GM19452 (cell line): ENCODE measurements at regions not wholly inside any gene's neighbourhood (a gene's known extent, or its start where the extent isn't known, plus 50 kb on each side); places are given as distances from the start of the nearest gene placed in this dataset.

Experiments used
- ATAC-seq: cut with Tn5 transposase; IDR thresholded peaks from one replicate; pipeline ENCODE4 v1.9.1; 2021; ENCODE audit not compliant: unreplicated experiment

DNA sequence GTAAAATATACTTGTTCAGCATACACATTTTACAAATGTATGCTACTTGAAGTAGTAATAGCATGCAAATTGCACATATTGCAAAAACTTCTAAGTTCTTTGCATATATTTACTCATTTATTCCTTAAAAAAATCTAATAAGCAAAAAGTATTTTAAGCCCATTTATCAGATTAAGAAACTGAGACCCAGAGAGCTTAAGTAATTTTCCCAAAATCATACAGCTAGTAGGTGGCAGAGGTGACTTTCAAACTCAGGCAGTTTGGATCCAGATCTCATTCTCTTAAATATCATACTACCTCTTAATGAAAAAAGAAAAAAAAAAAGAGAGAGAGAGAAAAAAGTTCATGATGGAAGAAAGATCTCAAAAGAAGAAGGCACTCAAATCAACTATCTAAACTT is 157.9 kb downstream of the RPS12 start:
- ATAC-seq, result no peak

GRCh38 chr6:132972971-132973370 is 158.6 kb downstream of the RPS12 start:
- no peak for ATAC-seq

- no peak for ATAC-seq
Observed at GRCh38 chr6:132973514-132973993, 159.2 kb downstream of the RPS12 start.

- no peak for ATAC-seq
Observed at GRCh38 chr6:132974122-132974521, 159.8 kb downstream of the RPS12 start.

- ATAC-seq, result no peak
Observed at GRCh38 chr6:132977413-132977812, 163.0 kb downstream of the RPS12 start.

DNA sequence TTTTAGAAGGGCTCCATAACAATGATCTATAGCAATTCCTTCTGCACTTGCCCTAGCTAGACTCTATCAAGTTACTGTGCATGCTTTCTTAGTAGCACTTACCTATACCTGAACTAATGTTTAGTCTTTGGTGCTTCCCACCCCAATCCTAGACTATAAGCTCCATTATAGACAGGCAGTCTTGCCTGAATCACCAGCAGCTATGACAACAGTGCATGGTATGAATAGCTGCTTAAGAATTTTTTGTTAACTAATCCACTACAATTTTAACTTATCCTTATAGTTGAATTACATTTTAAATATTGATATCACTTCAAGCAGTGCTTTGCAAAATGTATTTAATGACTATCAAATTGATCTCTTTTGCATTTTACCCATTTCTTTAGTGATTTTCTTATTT is 164.3 kb downstream of the RPS12 start:
- no peak for ATAC-seq

DNA sequence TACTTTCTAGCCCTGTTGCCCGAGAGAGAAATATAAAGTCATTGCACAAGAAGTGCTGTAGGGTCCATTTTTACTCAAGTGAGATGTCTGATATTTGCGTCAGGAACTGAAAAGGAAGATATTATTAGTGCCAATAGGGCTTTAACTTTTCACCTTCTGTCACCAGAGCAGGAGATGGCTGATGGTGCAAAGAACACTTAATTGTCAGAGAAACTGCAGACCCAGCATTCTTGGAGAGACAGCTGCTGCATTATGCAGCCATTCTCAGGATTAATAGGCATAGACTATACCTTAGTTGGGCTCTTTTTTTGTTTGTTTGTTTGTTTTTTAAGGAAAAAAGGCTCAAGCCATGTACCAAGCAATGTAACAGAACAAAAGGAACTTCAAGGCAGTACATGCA is 179.4 kb downstream of the RPS12 start:
- ATAC-seq, result no peak

- ATAC-seq, result no peak
Observed at GRCh38 chr6:132995009-132995408, 180.6 kb downstream of the RPS12 start.

GRCh38 chr6:132995432-132995831 is 181.1 kb downstream of the RPS12 start:
- ATAC-seq, result no peak

DNA sequence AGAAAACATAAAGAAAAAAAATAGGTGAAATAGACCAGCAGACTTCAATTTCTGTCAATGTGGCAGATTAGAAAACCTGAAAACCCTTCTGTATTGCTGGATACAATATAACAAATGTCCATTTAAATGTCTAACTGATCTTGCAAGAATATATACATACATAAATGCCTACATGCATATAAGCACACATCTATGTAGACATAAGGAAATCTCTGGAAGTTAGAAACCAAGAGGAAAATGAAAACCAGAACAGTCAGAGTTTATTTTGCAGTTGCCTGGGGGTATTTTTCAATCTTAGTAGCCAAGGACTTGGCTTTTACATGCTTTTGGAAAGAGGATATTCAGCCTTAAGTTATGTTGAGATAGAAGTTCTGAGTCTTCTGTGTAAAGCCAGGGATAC is 184.0 kb downstream of the RPS12 start:
- ATAC-seq, result no peak

- no peak for ATAC-seq
Observed at GRCh38 chr6:133001040-133001565, 186.7 kb downstream of the RPS12 start.

DNA sequence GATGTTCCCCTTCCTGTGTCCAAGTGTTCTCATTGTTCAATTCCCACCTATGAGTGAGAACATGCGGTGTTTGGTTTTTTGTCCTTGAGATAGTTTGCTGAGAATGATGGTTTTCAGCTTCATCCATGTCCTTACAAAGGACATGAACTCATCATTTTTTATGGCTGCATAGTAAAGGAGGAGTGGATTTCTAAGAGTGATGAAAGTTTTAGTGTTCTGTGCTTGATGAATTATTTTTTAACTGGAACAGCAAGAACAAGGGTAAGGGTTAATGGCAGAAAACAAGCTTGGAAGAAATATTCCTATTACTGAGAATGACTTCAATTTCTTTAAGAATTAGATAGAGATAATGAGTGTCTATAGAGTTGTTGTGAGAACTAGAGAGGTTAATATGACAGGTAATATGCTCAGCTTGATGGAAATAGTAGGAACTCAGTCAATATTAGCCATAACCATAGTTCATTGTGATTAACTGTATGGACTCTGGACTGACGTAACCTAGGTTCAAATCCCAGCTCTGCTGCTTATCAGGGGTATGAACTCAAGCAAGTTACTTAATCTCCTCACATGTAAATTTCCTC is 190.0 kb downstream of the RPS12 start:
- no peak for ATAC-seq

GRCh38 chr6:133012774-133013173 is 198.4 kb downstream of the RPS12 start:
- no peak for ATAC-seq

- no peak for ATAC-seq
Observed at GRCh38 chr6:133016631-133017030, 202.3 kb downstream of the RPS12 start.

DNA sequence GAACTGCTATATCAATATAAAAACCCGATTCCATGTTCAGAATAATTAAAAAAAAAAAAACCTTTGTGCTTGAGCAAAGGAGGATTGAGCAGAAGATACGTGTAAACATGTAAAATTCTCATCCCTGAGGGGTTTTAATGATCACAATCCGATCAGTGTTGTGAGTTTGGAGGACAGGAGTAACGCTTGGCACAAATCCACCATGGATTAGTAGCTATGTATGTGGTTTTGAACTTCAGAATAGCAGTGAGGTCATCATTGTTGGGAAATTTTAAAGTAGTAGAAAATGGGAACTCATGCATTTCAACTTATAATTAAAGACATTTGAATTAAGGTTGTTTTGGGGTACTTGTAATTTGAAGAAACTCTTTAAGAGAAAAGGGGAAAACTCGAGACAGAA is 203.2 kb downstream of the RPS12 start:
- ATAC-seq, result no peak

DNA sequence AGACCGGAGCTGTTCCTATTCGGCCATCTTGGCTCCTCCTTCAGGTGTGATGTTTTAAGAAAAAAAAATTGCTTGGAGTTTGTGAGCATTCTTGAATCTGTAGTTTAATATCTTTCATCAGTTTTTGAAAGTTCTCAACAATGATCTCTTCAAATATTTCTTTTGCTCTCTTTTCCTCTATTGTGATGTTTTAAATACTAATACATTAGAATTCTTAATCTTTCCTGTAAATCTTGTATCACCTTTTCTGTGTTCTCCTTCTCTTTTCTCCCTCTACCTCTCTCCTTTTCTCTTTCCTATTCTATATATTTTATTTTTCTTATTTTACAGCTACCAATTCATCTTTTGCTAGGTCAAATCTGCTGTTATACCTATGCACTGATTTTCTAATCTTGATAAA is 212.3 kb downstream of the RPS12 start:
- no peak for ATAC-seq

- no peak for ATAC-seq
Observed at GRCh38 chr6:133033263-133033662, 207.9 kb upstream of the EYA4 start.

GRCh38 chr6:133034509-133035206 is 206.5 kb upstream of the EYA4 start:
- no peak for ATAC-seq

DNA sequence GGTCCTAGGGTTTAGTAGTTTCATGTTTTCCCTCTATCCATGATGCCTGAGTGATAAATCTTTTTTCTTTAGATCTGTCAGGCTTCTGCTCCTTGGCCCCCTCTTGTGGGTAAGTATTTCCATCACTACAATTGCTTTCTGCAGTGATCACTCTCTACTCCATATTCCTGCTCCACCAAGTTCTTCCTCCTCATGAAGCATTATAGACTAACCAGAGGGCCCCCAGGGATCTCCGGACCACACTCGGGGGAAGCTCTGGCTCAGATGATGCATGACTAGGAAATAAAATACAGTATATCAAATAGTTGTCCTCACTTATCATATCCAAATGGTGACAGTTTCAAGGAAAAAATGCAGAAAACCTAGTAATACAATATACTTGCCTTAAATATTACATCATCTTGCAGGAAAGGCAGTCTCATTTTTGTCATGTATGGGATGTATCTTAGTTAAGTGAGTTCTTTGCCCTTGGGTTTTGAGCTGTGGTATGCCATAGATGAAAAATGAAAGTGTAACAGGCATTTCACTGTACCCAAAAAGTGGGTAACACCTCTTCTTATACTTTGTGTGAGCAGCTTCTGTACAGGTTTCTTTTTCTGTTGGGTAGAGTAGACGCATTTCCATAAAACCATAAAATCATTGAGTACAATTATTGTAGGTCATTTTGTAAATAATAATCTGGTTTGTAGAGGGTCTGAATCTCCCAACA is 200.9 kb upstream of the EYA4 start:
- ATAC-seq, result no peak

GRCh38 chr6:133040803-133041419 is 200.2 kb upstream of the EYA4 start:
- ATAC-seq, result no peak

DNA sequence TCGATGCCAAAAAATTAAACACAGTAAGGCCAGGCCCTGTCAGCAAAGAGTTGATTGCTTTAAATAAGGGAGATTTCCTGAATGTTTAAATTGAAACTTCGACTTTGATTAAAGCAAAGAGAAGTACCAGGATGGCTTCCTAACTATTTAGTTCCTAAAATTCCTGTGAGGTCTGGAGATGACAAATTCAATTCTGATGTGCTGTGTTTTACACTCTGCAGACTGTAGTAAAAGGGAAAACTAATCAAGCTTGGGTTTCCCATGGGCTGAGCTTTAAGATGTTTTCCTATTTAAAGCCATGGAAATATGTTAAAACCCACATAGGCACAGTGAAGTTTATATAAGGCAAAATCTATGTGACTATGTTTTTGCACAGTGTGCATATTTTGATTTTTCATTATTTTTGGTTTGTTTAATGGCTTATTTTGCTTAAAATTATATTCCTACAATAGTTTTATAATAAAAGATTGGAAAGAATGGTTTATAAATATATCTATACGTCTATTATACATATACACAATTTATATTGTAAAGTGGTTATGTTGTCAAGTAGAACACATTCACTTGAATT is 198.5 kb upstream of the EYA4 start:
- no peak for ATAC-seq
